ENCODE measurements at regions not wholly inside any gene's neighbourhood (a gene's known extent, or its start where the extent isn't known, plus 50 kb on each side); places are given as distances from the start of the nearest gene placed in this dataset.

GRCh38 chr3:109930582-109930981, 593.2 kb upstream of the DPPA4 start:
- Histone ChIP-seq H3K27me3 (ENCODE audit: insufficient read depth, low read depth) (no peaks in the 10 kb centered on the region), H3K4me2 (no peak overlapping the region), H3K4me3 (IDR thresholded peaks at IDR 0.05; ENCODE audit: insufficient read depth, low read depth, low read length) (no peak overlapping the region), H3K9ac (no peak overlapping the region), H3K4me1 (ENCODE audit: low read depth, poor library complexity, severe bottlenecking) (no peaks in the 10 kb centered on the region), H3K79me2 (ENCODE audit: insufficient read depth, low read depth) (no peaks in the 10 kb centered on the region), H4K20me1 (ENCODE audit: insufficient read depth) (no peaks in the 10 kb centered on the region), H3K36me3 (ENCODE audit: insufficient read depth) (no peaks in the 10 kb centered on the region), H3K27ac (no peak overlapping the region), H2AFZ (ENCODE audit: low read depth) (no peak overlapping the region)
- no peak for TF ChIP-seq CTCF (conservative IDR thresholded peaks at IDR 0.05; ENCODE audit: low read depth, low read length)

DNA sequence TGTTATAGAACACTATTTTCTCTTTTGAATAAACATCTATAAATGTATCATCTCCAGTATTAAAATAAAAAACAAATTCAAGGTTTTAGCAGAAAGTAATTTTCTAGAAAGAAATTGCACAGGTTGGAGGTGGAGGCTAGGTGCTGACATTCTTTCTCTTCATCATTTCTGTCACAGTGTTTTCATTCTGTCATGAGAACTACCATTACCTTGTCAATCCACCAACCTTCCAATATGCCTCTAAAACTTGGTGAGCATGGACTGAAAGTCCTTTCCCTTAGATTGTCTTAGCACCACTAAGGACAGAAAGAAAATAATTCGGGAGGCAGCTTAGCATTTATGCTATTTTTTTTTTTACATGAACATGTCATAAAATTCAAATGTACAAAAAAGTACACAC, 596.2 kb upstream of the DPPA4 start:
- no peak overlapping the region for H3K27ac ChIP-seq
- H3K79me2 ChIP-seq (ENCODE audit: insufficient read depth, low read depth), result no peaks in the 10 kb centered on the region
- H4K20me1 ChIP-seq (ENCODE audit: insufficient read depth), result no peaks in the 10 kb centered on the region
- no peak overlapping the region for H3K4me2 ChIP-seq
- no peak overlapping the region for H3K9ac ChIP-seq
- H3K4me1 ChIP-seq (ENCODE audit: low read depth, poor library complexity, severe bottlenecking), result no peaks in the 10 kb centered on the region
- no peaks in the 10 kb centered on the region for H3K36me3 ChIP-seq (ENCODE audit: insufficient read depth)
- TF ChIP-seq CTCF (conservative IDR thresholded peaks at IDR 0.05; ENCODE audit: low read depth, low read length), result no peak
- H3K27me3 ChIP-seq (ENCODE audit: insufficient read depth, low read depth), result no peaks in the 10 kb centered on the region
- no peak overlapping the region for H3K4me3 ChIP-seq (IDR thresholded peaks at IDR 0.05; ENCODE audit: insufficient read depth, low read depth, low read length)
- no peak overlapping the region for H2AFZ ChIP-seq (ENCODE audit: low read depth)

GRCh38 chr3:109939817-109940216, 602.5 kb upstream of the DPPA4 start:
- Histone ChIP-seq H3K27ac (no peak overlapping the region), H3K36me3 (ENCODE audit: insufficient read depth) (no peaks in the 10 kb centered on the region), H3K4me3 (IDR thresholded peaks at IDR 0.05; ENCODE audit: insufficient read depth, low read depth, low read length) (no peak overlapping the region), H3K4me2 (no peak overlapping the region), H2AFZ (ENCODE audit: low read depth) (no peak overlapping the region), H4K20me1 (ENCODE audit: insufficient read depth) (no peaks in the 10 kb centered on the region), H3K4me1 (ENCODE audit: low read depth, poor library complexity, severe bottlenecking) (no peaks in the 10 kb centered on the region), H3K27me3 (ENCODE audit: insufficient read depth, low read depth) (no peaks in the 10 kb centered on the region), H3K79me2 (ENCODE audit: insufficient read depth, low read depth) (no peaks in the 10 kb centered on the region), H3K9ac (no peak overlapping the region)
- TF ChIP-seq CTCF (conservative IDR thresholded peaks at IDR 0.05; ENCODE audit: low read depth, low read length), result no peak

DNA sequence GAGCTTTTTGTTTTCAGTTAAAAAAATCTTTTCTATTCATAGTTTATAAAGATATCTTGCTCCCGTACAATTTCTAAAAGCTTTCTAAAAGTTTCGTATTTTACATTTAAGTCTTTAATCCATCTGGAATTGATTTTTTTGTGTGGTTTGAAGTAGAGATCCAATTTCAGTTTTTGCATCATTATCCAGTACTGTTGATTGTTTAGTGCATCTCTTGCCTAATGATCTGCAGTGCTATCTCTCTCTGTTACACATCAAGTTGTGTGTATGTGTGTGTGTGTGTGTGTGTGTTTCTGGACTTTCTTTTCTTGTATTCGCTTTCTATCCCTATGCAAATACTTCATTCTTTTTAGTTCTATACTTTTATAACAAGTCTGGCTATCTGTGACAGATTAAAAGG, 605.8 kb upstream of the DPPA4 start:
- Histone ChIP-seq H3K27ac (no peak overlapping the region), H4K20me1 (ENCODE audit: insufficient read depth) (no peaks in the 10 kb centered on the region)
- TF ChIP-seq CTCF (conservative IDR thresholded peaks at IDR 0.05; ENCODE audit: low read depth, low read length), result no peak

DNA sequence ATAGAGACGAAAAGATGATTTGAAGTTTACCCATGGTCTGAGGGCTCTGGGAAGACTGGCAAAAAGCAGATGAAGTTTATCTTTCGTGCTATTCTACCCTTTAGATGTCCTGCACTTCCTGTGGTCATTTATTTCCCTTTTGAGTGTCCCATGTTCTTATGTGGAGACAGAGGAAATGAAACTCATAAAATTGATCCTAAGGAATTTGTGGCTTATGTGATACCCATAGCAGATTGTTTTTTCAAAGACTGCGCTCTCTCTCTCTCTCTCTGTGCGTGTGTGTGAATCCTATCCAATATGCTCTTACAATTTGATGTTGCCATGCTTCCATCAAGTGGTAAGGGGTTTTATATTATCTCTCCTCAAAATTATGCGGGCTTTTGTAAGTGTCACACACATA, 607.5 kb upstream of the DPPA4 start:
- no peak overlapping the region for H3K4me3 ChIP-seq (IDR thresholded peaks at IDR 0.05; ENCODE audit: insufficient read depth, low read depth, low read length)
- H3K79me2 ChIP-seq (ENCODE audit: insufficient read depth, low read depth), result no peaks in the 10 kb centered on the region
- TF ChIP-seq CTCF (conservative IDR thresholded peaks at IDR 0.05; ENCODE audit: low read depth, low read length), result no peak
- H3K9ac ChIP-seq, result no peak overlapping the region
- H2AFZ ChIP-seq (ENCODE audit: low read depth), result no peak overlapping the region
- H3K4me1 ChIP-seq (ENCODE audit: low read depth, poor library complexity, severe bottlenecking), result no peaks in the 10 kb centered on the region
- H3K36me3 ChIP-seq (ENCODE audit: insufficient read depth), result no peaks in the 10 kb centered on the region
- no peak overlapping the region for H3K4me2 ChIP-seq
- H3K27ac ChIP-seq, result no peak overlapping the region
- no peaks in the 10 kb centered on the region for H3K27me3 ChIP-seq (ENCODE audit: insufficient read depth, low read depth)
- no peaks in the 10 kb centered on the region for H4K20me1 ChIP-seq (ENCODE audit: insufficient read depth)

More for the DNA sequence above, 605.8 kb upstream of the DPPA4 start:
- H3K9ac ChIP-seq, result no peak overlapping the region
- H3K4me2 ChIP-seq, result no peak overlapping the region
- no peaks in the 10 kb centered on the region for H3K27me3 ChIP-seq (ENCODE audit: insufficient read depth, low read depth)
- H3K4me3 ChIP-seq (IDR thresholded peaks at IDR 0.05; ENCODE audit: insufficient read depth, low read depth, low read length), result no peak overlapping the region
- H3K79me2 ChIP-seq (ENCODE audit: insufficient read depth, low read depth), result no peaks in the 10 kb centered on the region
- no peaks in the 10 kb centered on the region for H3K4me1 ChIP-seq (ENCODE audit: low read depth, poor library complexity, severe bottlenecking)
- H3K36me3 ChIP-seq (ENCODE audit: insufficient read depth), result no peaks in the 10 kb centered on the region
- no peak overlapping the region for H2AFZ ChIP-seq (ENCODE audit: low read depth)
